T-helper 2 cell treated with Interferon-gamma antibody and Interleukin-4, amounts not matched to agents 100 ng/mL and 5 ng/mL, for 36 hours (primary cell): ENCODE measurements at regions not wholly inside any gene's neighbourhood (a gene's known extent, or its start where the extent isn't known, plus 50 kb on each side); places are given as distances from the start of the nearest gene placed in this dataset.
"Not testable (repeated sequence)": the region's sequence is repeated elsewhere in the genome, so short reads cannot be mapped to it uniquely, and the experiment has no call there.

Experiments
- intact Hi-C: fragments of 100-400 bp; cut with micrococcal nuclease; formaldehyde crosslinking; loops from one replicate; pipeline ENCODE4 v1.15.1; 2023

- intact Hi-C loops, result no loop called here
Observed at GRCh38 chr6:167543602-167544497, 219.0 kb downstream of the TTLL2 start.

DNA sequence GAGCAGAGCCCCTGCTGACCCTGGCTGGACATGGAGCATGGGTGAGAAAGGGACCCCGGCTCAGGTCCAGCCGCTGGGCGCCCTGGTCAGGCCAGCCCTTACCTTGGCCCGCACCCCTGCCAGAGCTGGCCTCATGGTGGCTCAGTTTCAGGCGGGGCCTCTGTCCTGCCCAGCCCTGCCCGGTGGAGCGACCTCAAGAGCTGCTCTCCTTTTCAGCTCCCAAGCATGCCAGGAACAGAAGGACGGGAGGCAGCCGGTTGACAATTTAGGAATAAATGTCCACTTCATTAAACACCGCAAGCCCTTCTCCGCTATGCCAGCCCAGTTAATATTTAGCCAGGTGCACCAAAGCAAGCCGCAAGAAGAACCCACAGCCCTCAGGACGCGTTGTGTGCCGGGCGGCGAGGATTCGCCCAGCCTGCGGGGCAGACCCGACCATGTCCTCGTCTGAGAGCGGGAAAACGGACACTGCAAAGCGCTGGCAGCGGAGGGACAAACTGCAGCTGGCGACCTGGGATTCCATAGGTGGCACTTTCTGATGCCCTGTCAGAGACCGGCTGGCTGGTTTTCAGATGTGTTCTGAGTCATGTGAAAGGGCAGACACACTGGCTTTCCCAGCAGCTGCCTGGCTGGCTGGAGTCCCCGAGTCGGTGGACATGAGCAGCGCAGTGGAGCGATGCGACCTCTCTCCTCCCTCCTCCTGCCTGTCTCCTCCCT lies 221.9 kb downstream of the TTLL2 start:
- intact Hi-C loops, result no loop called here

GRCh38 chr6:167547328-167547692 lies 222.4 kb downstream of the TTLL2 start:
- intact Hi-C loops, result no loop called here

DNA sequence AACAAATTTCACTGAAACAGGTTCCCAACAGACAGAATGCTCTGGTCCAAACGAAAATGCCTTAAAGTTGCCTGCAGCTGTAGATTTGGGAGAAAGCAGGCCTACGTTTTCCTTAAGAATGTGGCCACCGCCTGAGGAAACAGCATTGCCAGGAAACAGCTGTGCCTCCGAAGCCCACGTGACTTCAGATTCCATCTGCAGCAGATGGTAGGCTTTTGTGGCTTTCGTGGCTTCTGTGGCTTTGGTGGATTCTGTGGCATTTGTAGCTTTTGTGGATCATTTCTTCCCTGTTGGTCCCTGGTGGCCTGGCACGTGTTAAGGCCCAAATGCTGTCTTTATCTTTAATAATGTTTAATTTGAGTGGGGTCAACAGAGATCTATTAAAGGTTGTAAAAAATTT lies 222.9 kb downstream of the TTLL2 start:
- intact Hi-C loops, result no loop called here

DNA sequence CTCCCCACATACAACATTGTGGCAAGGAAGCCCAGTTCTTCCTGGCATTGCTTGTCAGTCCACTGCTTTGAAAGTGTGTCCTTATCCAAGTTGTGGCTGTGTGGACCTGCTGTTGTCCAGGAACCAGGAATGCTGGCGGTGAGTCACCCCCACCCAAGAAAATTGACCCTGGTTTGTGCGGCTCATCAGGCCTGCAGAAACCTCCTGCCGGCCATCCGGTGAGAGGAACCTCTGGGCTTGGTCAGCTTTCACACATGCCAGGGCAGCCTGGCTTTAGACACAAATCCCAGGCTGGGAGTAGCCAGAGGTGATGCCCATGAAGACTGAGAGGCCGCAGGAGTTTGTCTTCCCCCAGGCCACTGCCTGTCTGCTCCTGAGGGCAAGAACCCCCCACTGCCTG lies 223.6 kb downstream of the TTLL2 start:
- intact Hi-C loops, result no loop called here

GRCh38 chr6:167549213-167549612 lies 224.3 kb downstream of the TTLL2 start:
- intact Hi-C loops, result no loop called here

GRCh38 chr6:167550941-167551627 lies 226.2 kb downstream of the TTLL2 start:
- intact Hi-C loops, result no loop called here

DNA sequence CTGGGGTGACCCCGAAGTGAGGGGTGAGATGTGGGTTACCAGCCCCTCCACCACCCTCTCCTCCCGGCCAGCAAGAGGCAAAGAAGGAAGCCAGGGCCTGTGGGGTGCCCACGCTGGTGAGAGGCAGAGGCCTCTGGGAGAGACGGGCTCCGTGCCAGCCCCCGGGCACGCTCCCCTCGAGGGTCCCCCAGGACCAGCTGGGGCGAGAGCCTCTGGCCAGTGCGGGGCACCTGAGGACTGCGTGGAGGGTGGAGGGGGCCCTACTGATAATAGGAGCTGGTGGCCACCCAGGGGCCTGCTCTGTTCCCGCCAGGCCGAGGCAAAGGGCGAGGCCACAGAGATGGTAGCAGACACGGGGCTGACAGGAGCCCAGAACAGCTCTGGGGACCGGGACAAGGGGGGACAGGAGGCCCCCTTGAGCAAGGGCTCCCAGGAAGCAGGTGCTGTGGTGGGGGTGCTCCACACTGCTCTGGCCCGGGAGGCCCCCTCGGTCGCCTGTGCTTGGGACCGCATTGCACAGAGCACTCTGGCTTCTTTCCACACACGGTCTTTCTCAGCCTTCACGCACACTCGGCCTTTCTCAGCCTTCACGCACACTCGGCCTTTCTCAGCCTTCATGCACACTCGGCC lies 226.9 kb downstream of the TTLL2 start:
- intact Hi-C loops, result no loop called here

GRCh38 chr6:167552258-167552630 lies 227.4 kb downstream of the TTLL2 start:
- intact Hi-C loops, result no loop called here

DNA sequence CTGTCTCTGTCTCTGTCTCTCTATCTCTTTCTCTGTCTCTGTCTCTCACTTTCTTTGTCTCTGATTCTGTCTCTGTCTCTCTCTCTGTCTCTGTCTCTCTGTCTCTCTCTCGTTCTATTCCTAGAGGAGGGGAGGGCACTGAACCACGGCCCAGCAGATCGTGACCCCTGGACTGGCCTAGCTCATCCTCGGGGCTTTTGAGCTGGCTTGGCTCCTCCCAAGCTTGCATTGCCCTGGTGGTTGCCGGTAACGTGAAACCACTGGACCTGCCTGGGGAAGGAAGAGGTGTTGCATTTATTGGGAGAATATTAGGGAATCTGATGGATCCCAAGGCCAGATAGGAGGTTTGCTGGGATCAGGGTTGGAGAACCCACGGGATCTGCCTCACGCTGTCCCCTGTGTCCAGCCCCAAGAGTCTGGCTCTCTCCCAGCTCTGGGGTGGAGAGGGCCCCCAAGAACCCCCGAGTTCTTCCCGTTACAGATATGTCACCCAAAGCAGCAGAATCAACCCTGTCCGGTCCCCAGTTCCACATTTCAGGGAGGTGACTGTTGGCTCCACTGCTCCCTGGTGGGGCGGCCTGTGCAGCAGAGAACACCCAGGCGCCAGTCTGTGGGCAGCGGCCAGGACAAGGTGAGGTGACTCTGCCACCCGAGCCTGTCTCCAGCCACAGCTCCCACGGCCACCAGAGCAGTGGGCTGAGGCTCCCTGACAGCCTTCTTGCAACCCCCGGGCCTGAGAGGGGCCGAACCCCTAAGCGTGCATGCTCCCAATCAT lies 228.3 kb downstream of the TTLL2 start:
- intact Hi-C loops, result no loop called here

DNA sequence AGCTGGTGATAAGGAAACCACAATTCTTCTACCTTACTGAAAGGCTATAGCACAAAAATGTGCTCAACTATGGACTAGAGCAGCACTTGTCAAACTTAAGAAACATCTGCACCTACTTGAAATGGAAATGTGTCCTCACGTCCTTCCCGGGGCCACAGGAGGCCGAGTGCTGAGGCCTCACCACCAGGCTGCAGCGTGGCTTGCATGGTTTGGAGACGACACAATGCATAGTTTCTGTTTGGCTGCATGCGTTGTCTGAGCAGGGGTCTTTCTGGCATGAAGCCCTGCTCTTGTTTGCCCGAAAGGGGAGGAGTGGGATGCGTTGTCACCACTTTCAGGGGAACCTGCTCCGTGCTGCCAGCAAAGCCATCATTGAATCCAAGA lies 228.8 kb downstream of the TTLL2 start:
- intact Hi-C loops, result no loop called here

GRCh38 chr6:167554854-167555253 lies 230.0 kb downstream of the TTLL2 start:
- intact Hi-C loops, result no loop called here

- intact Hi-C loops, result no loop called here
Observed at GRCh38 chr6:167555836-167556235, 230.9 kb downstream of the TTLL2 start.

DNA sequence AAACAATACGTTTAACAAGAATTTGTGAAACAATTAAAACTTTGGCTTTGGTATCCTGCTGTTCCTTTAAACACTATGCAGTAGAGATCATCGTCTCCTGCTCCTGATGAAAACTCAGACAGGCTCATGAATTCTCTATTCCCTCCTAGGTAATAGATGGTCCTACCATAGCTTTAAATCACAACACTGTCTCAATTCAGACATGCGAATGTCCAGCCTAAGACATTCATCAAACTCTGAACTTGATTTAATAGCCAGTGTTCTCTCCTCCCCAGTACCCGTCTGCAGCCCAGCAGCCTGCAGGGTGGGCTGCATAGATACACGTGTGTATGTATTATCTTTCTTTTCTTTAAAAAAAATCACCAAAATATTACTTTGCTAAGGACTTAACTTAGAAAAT lies 232.8 kb downstream of the TTLL2 start:
- intact Hi-C loops, result no loop called here

DNA sequence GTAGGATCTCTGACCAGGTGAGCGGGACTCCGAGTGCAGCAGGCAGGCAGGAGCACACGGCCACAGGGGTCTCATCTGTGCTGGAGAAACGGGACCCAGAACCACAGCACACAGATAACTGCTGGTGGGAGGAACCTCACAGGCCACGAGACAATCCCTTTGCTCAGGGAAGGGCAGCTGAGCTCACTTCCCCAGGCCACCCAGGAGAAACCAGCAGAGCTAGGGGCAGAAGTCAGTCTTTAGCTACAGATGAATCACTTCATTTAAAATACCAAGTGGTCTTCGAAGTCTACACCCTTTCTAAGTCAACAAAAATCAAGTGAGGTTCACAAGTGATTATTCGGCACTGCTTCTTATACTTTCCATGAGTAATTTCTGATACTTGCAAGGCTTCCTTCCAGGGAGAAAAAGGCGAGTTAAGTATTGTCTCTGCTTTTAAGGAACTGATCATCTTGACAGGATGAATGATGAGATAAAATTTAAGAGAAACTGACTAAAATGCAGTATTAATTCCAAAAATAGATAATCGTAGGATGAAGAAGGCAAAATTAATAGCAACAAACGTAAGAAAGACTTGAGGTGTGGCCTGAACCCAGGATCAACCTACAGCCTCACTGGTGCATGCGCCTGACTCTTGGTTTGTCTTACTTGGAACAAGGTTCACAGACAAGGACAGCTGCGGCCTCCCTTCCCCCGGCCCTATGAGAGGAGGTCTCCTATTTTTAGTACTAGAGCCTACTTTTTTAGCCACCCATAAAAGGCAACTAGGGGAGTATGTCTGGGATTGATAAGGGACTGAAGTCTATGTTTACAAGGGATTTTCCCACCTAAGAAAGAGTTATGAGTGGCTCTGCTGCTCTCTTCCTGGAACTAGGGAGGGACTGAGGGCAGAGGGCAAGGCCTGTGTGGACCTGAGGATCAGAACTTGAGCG lies 233.6 kb downstream of the TTLL2 start:
- intact Hi-C loops, result no loop called here

DNA sequence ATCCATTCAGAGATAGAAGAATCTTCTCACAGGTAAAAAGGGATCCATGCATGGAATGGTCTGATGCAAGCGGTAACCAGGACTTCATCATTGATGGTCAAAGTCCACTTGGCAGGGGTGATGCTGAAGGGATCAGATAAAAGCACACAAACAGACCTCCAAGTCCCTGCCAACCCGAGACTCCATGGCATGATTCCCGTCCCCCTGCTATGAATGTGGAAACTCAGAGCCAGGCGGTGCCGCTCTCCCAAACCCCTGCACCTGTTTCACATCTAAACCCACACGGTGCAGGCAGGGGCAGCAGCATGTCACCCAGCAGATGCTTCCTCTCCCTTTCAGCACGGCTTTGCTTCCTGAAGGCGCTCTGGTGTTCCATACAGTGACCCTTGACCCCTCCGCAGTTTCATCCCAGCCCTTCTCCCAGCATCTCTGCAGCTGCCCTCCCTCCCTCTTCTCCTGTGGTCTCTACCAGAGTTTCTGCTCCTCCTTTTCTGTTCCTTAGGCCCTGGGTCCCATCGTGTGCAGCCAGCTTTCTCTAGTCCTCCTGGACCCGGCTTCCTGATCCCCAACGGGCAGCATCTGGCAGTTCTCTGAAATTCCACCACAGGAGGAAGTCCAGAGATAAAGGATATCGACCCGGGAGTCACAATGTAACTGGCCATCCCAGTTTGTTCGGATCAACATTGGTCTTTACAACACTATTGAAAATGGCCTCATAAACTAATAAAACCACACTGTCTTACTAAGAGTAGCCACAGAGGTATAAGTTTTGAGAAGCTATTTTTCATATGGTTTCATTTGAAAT lies 235.0 kb downstream of the TTLL2 start:
- intact Hi-C loops, result no loop called here

DNA sequence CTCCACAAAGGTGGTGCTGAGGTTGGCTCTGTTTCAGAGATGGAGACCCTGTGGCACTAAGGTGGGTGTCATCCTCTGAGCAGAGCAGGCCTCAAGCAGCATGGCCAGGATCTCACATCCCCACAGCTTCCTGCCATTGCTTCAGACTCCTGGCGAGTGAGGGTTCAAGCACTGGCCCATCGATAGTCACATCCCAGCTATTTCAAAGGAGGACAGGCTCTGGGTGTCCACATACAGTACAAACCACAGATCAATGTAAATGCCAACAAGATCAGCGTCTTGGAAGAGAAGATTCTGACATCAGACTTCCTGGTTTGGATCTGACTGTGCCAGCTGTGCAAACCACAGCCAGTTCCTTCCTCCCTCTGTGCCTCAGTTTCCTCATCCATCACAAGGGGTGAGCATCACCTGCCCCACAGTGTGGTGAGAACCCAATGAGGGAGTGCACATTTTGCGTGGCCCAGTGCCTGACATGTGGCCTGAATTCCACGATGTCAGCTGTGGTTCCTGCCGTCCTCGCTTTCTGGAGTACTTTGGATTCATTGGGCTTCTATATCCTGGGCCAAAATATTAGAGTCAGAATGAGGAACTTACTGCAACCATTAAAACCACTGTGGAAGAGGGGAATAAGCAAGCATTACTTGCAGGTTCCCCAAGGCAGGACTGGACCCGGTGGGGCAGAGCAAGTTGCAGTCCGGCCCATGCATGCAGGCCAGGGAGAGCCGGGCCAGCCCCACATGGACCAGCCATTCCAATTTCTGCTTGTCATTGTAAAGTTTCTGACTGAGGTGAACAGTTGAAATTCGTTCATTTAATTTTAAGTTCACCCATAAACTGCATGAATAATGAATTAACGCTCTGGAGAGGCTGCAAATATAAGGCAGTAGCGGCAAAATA lies 236.0 kb downstream of the TTLL2 start:
- intact Hi-C loops, result no loop called here

DNA sequence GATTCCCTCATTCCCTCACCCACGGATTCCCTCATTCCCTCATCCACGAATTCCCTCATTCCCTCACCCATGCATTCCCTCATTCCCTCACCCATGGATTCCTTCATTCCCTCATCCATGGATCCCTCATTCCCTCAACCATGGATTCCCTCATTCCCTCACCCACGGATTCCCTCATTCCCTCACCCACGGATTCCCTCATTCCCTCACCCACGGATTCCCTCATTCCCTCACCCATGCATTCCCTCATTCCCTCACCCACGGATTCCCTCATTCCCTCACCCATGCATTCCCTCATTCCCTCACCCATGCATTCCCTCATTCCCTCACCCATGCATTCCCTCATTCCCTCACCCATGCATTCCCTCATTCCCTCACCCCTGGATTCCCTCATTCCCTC lies 238.0 kb downstream of the TTLL2 start:
- intact Hi-C loops, result not testable (repeated sequence)
